ENCODE measurements at regions not wholly inside any gene's neighbourhood (a gene's known extent, or its start where the extent isn't known, plus 50 kb on each side); places are given as distances from the start of the nearest gene placed in this dataset.

DNA sequence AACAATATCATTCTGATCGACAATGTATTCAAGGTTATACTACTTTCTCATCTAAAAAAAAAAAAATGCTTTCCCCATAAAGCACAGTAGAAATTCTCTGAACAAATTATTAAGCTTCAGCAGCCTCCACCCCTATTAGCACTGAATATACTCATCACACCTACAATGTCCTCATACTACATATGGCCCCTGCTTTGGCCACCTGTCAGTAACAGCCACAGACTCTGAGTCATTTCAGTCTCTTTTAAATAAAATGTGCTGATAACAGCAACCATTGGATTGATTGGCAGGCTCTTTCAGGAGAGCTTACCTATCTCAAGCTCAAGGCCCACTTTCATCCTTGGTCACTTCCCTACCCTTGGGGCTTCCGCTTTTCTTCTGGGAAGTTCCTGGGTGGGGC is 236.7 kb downstream of the TMX3 start:
- TF ChIP-seq, protein P1, sequence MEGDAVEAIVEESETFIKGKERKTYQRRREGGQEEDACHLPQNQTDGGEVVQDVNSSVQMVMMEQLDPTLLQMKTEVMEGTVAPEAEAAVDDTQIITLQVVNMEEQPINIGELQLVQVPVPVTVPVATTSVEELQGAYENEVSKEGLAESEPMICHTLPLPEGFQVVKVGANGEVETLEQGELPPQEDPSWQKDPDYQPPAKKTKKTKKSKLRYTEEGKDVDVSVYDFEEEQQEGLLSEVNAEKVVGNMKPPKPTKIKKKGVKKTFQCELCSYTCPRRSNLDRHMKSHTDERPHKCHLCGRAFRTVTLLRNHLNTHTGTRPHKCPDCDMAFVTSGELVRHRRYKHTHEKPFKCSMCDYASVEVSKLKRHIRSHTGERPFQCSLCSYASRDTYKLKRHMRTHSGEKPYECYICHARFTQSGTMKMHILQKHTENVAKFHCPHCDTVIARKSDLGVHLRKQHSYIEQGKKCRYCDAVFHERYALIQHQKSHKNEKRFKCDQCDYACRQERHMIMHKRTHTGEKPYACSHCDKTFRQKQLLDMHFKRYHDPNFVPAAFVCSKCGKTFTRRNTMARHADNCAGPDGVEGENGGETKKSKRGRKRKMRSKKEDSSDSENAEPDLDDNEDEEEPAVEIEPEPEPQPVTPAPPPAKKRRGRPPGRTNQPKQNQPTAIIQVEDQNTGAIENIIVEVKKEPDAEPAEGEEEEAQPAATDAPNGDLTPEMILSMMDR (IDR thresholded peaks at IDR 0.05) = no peak
- no peak for TF ChIP-seq POLR2A (IDR thresholded peaks at IDR 0.05)
